GM12891 (cell line): ENCODE measurements at regions not wholly inside any gene's neighbourhood (a gene's known extent, or its start where the extent isn't known, plus 50 kb on each side); places are given as distances from the start of the nearest gene placed in this dataset.
A peak's percentile ranks its signal among the peaks of the same experiment; 100 is the strongest.

Experiments used
- DNase-seq: peaks from one replicate; pipeline ENCODE4 v3.0.0; 2011; ENCODE audit warnings: low spot score; ENCODE audit not compliant: insufficient read length
- FAIRE-seq: peaks from 2 replicates; lab custom pipeline; 2011; peaks lifted over from hg19 to GRCh38; lab: Jason Lieb, UNC
- PAX5 ChIP-seq: IDR thresholded peaks from 2 replicates; pipeline ENCODE4 v1.6.1; 2011; ENCODE audit warnings: low read length, moderate library complexity, mild to moderate bottlenecking; ENCODE audit not compliant: insufficient read depth, severe bottlenecking
- POLR2A ChIP-seq: IDR thresholded peaks from 2 replicates; pipeline ENCODE4 v1.6.1; 2011; ENCODE audit warnings: low read depth, low read length, control low read depth
- POLR2AphosphoS5 ChIP-seq: IDR thresholded peaks from 2 replicates; pipeline ENCODE4 v1.6.1; 2011; ENCODE audit warnings: low read depth, low read length, control low read depth
- POU2F2 ChIP-seq: IDR thresholded peaks from 2 replicates; pipeline ENCODE4 v1.6.1; 2011; ENCODE audit warnings: low read depth, mild to moderate bottlenecking, control low read depth, low read length, moderate library complexity
- SPI1 ChIP-seq: IDR thresholded peaks from 2 replicates; pipeline ENCODE4 v1.6.1; 2011; ENCODE audit warnings: low read depth, low read length, control low read depth
- TAF1 ChIP-seq: IDR thresholded peaks from 2 replicates; pipeline ENCODE4 v1.6.1; 2011; ENCODE audit warnings: low read depth, low read length, control low read depth

- FAIRE-seq, result no peak
- DNase-seq, result no peak
- TF ChIP-seq PAX5 (no peak), TAF1 (no peak), POU2F2 (no peak), POLR2A (no peak), POLR2AphosphoS5 (no peak), SPI1 (no peak)
These were observed 295.1 kb downstream of the FOXG1 start for GRCh38 chr14:29061702-29062101.

GRCh38 chr14:29062466-29062865, 295.9 kb downstream of the FOXG1 start:
- TF ChIP-seq SPI1 (no peak), POLR2AphosphoS5 (no peak), TAF1 (no peak), PAX5 (no peak), POU2F2 (no peak), POLR2A (no peak)

GRCh38 chr14:29062976-29063375, 296.4 kb downstream of the FOXG1 start:
- no peak for TF ChIP-seq POLR2A
- TF ChIP-seq POU2F2, result no peak
- no peak for TF ChIP-seq POLR2AphosphoS5
- TF ChIP-seq SPI1, result no peak
- TF ChIP-seq TAF1, result no peak
- TF ChIP-seq PAX5, result no peak
- FAIRE-seq (no peak), DNase-seq (no peak)

More at GRCh38 chr14:29062466-29062865, 295.9 kb downstream of the FOXG1 start:
- DNase-seq (no peak), FAIRE-seq (no peak)

GRCh38 chr14:29064305-29064900, 297.8 kb downstream of the FOXG1 start:
- DNase-seq (no peak), FAIRE-seq (no peak)
- TF ChIP-seq SPI1, result no peak
- TF ChIP-seq TAF1, result no peak
- TF ChIP-seq POLR2AphosphoS5, result no peak
- TF ChIP-seq POLR2A, result no peak
- no peak for TF ChIP-seq PAX5

- DNase-seq (no peak), FAIRE-seq (no peak)
- TF ChIP-seq POU2F2 (no peak), TAF1 (no peak), PAX5 (no peak), POLR2AphosphoS5 (no peak), SPI1 (no peak)
These were observed 302.6 kb downstream of the FOXG1 start for GRCh38 chr14:29069228-29069627.

GRCh38 chr14:29075761-29076160, 309.2 kb downstream of the FOXG1 start:
- DNase-seq, result no peak
- TF ChIP-seq SPI1, result no peak
- TF ChIP-seq POLR2AphosphoS5, result no peak
- no peak for TF ChIP-seq TAF1
- TF ChIP-seq POLR2A, result no peak
- no peak for TF ChIP-seq PAX5
- no peak for TF ChIP-seq POU2F2
- no peak for FAIRE-seq

GRCh38 chr14:29077916-29078315, 311.3 kb downstream of the FOXG1 start:
- TF ChIP-seq TAF1 (no peak), POLR2AphosphoS5 (no peak), POU2F2 (no peak), PAX5 (no peak), SPI1 (no peak), POLR2A (no peak)
- FAIRE-seq (no peak), DNase-seq (no peak)

GRCh38 chr14:29078810-29079522, 312.4 kb downstream of the FOXG1 start:
- TF ChIP-seq POLR2A (no peak), SPI1 (no peak), POLR2AphosphoS5 (no peak), TAF1 (no peak)
- FAIRE-seq, result peak; percentile 5
- DNase-seq, result no peak

GRCh38 chr14:29085546-29085945, 319.0 kb downstream of the FOXG1 start:
- DNase-seq, result no peak
- no peak for FAIRE-seq
- TF ChIP-seq PAX5 (no peak), TAF1 (no peak), POLR2A (no peak), SPI1 (no peak), POLR2AphosphoS5 (no peak), POU2F2 (no peak)

GRCh38 chr14:29089849-29090248, 323.3 kb downstream of the FOXG1 start:
- DNase-seq (no peak), FAIRE-seq (no peak)
- TF ChIP-seq POLR2A (no peak), POLR2AphosphoS5 (no peak), POU2F2 (no peak), PAX5 (no peak), TAF1 (no peak), SPI1 (no peak)
